Common myeloid progenitor, CD34-positive (primary cell): ENCODE measurements at regions not wholly inside any gene's neighbourhood (a gene's known extent, or its start where the extent isn't known, plus 50 kb on each side); places are given as distances from the start of the nearest gene placed in this dataset.
"Not testable (repeated sequence)": the region's sequence is repeated elsewhere in the genome, so short reads cannot be mapped to it uniquely, and the experiment has no call there.

Source experiments
- CTCF ChIA-PET: fragments of 350-600 bp; sonication (Branson Sonifier 250); formaldehyde crosslinking; loops from one replicate; lab custom pipeline; 2021; ENCODE audit warnings: antibody characterized with exemption; lab: Charles Lee
- POLR2A ChIA-PET: fragments of 350-600 bp; sonication (Branson Sonifier 250); formaldehyde crosslinking; loops from one replicate; lab custom pipeline; 2021; ENCODE audit warnings: antibody characterized with exemption; lab: Charles Lee
- DNase-seq, 3 donors: peaks; one replicate each; pipeline versions ENCODE4 v3.0.0 to v3.0.0-alpha.2; 2013
- H3K27ac ChIP-seq, 2 experiments: 1 replicate in 1 of 2; 2 replicates in 1 of 2; pipeline ENCODE4 v1.7.0; 2013; ENCODE audit warnings: inconsistent platforms in 2 of 2, low read length in 2 of 2, mild to moderate bottlenecking in 2 of 2, low read depth in 1 of 2, moderate library complexity in 1 of 2; ENCODE audit not compliant: severe bottlenecking in 2 of 2, insufficient read depth in 1 of 2, poor library complexity in 1 of 2
- H3K27me3 ChIP-seq, 5 experiments: replicated peaks in 2 of 5; 1 replicate in 3 of 5; 2 replicates in 2 of 5; pipeline versions ENCODE4 v1.6.1 to v1.7.0; 2013; ENCODE audit warnings: low read length in 4 of 5, mild to moderate bottlenecking in 2 of 5, moderate library complexity in 2 of 5, inconsistent platforms in 1 of 5; ENCODE audit not compliant: insufficient read depth in 5 of 5, control insufficient read depth in 4 of 5
- H3K36me3 ChIP-seq, 4 experiments: 1 replicate in 2 of 4; 2 replicates in 2 of 4; pipeline versions ENCODE4 v1.6.1 to v1.7.0; 2013; ENCODE audit warnings: low read length in 3 of 4, control low read depth in 1 of 4, mild to moderate bottlenecking in 1 of 4; ENCODE audit not compliant: control insufficient read depth in 4 of 4, insufficient read depth in 4 of 4
- H3K4me1 ChIP-seq, 4 experiments: 1 replicate in 3 of 4; 2 replicates in 1 of 4; pipeline versions ENCODE4 v1.6.1 to v1.7.1; 2013; ENCODE audit warnings: low read length in 3 of 4, mild to moderate bottlenecking in 3 of 4, control low read depth in 1 of 4, inconsistent platforms in 1 of 4, moderate library complexity in 1 of 4; ENCODE audit not compliant: control insufficient read depth in 4 of 4, insufficient read depth in 4 of 4; ENCODE audit errors: control extremely low read depth in 1 of 4
- H3K4me3 ChIP-seq, 7 experiments: 1 replicate in 4 of 7; 2 replicates in 3 of 7; pipeline versions ENCODE4 v1.5.1 to v1.7.0; 2013; ENCODE audit warnings: mild to moderate bottlenecking in 7 of 7, low read length in 6 of 7, moderate library complexity in 6 of 7, inconsistent platforms in 2 of 7, low read depth in 2 of 7, control low read depth in 1 of 7; ENCODE audit not compliant: insufficient read depth in 4 of 7, control insufficient read depth in 1 of 7; ENCODE audit errors: extremely low read depth in 1 of 7
- H3K9me3 ChIP-seq, 5 experiments: 1 replicate in 4 of 5; 2 replicates in 1 of 5; pipeline versions ENCODE4 v1.6.1 to v1.7.1; 2013; ENCODE audit warnings: low read length in 4 of 5, mild to moderate bottlenecking in 2 of 5, inconsistent platforms in 1 of 5, low read depth in 1 of 5, moderate library complexity in 1 of 5; ENCODE audit not compliant: control insufficient read depth in 4 of 5, insufficient read depth in 2 of 5; ENCODE audit errors: control extremely low read depth in 1 of 5
- WGBS: methylation state at CpG from one replicate; pipeline ENCODE4 v1.1.5; 2013; ENCODE audit not compliant: insufficient coverage; 5-methylcytosine and 5-hydroxymethylcytosine counted together

DNA sequence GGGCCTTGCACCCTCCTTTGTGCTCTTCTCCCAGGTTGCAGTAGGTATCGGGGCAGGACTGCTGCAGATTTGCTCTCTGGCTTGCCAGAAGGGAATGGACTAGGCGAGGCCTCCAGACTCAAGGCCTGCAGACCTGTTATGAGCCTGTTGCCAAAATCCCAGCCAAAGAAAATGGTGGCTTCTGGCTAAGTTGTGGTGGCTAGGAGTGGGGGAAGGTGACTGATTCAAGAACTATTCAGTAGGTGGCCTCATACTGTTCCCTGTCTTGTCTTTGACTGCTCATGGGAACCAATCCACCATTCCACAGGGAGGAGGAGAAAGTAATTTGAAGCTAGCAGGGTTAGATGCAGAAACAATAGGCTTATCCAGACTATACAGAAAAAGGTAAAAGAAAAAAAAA lies 380.4 kb upstream of the PROK2 start:
- POLR2A ChIA-PET: no interaction called here

DNA sequence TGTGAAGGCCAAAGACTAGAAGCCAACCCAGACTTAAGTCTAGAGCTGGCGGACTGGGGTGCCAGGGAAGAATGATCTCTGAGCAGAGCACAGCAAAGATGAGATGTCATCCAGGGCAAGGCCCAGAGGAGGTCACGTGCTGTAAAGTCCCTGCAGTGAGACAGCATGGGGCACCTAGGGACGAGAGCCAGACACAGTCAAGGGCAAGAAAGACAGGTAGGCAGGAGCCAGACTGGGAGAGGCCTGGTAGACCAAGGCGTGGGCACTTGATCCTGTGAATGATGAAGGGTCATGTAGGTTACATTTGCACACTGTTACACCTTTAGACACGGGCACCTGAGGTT lies 379.7 kb upstream of the PROK2 start:
- ChIA-PET POLR2A (no interaction called here), CTCF (interaction anchor here (1.2 kb wide), 1 partner anchor 9 kb away, joined by 4 read pairs; no protein-coding TSS in a partner anchor)
- no peaks in the 10 kb centered on the region for H3K36me3 ChIP-seq
- no peak for DNase-seq
- H3K27ac ChIP-seq: no peak overlapping the region
- H3K27me3 ChIP-seq: no peaks in the 10 kb centered on the region
- WGBS: 90% methylated on average over 5 of the region's 5 CpGs
- H3K4me1 ChIP-seq: peaks cover 5 to 36% (median 17%) of the 10 kb centered on the region in 4 experiments
- peaks cover 0 to 3% (median 0%) of the 10 kb centered on the region in 5 experiments for H3K9me3 ChIP-seq
- no peak overlapping the region for H3K4me3 ChIP-seq

More for the DNA sequence above, 380.4 kb upstream of the PROK2 start:
- Histone ChIP-seq H3K4me1 (peaks cover 5 to 36% (median 17%) of the 10 kb centered on the region in 4 experiments), H3K36me3 (no peaks in the 10 kb centered on the region), H3K27me3 (no peaks in the 10 kb centered on the region), H3K4me3 (no peak overlapping the region), H3K9me3 (peaks cover 0 to 3% (median 0%) of the 10 kb centered on the region in 5 experiments), H3K27ac (no peak overlapping the region)
- no peak for DNase-seq
- CTCF ChIA-PET: interaction anchor here (0.9 to 1.1 kb wide), 3 partner anchors 10 to 284 kb away, joined by 3 to 6 read pairs (median 3); no protein-coding TSS in a partner anchor
- WGBS: 100% methylated on average over 2 of the region's 2 CpGs

DNA sequence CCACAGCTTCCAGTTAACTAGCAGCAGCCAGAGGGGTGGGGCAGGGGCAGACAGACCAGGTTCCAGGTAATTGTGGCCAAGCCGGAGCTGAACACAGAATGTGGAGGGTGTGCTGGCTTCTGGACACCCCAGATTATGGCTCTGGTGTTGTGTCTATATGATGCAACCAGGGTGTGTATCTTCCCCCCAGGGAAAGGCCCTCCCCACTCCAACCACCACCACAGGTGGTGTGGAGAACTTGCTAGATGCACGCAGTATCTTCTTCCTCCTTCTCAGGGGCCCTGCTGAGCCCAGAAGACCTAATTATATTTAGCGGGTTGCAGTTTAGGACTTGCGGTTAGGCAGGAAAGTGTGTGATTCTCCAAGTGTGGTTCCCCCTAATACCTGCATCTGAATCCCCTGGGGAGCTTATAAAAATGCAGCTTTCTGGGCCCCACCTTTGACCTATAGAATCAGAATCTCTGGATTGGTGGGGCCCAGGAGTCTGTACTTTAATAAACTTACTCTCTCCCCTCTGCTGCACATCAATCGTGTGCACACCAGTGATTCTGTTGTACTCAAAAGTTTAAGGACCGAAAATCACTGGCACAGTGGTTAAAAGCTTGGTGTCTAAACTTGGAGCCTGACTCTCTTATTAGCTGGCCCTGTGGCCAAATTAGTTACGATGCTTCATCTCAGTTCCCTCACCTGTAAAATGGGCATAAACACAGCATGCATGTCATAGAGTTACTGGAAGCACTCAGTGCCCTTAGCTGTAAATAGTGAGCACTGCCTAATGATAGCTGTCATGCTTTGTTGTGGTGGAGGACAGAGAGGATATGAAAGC lies 379.1 kb upstream of the PROK2 start:
- Histone ChIP-seq H3K4me3 (no peak overlapping the region), H3K27me3 (no peaks in the 10 kb centered on the region), H3K36me3 (no peaks in the 10 kb centered on the region), H3K27ac (no peak overlapping the region), H3K9me3 (peaks cover 0 to 2% (median 0%) of the 10 kb centered on the region in 5 experiments), H3K4me1 (peaks cover 5 to 36% (median 17%) of the 10 kb centered on the region in 4 experiments)
- peak; percentile 45 to 92 (median 89) for DNase-seq
- WGBS: 67% methylated on average over 4 of the region's 7 CpGs
- ChIA-PET POLR2A (no interaction called here), CTCF (interaction anchor here (0.6 to 1.3 kb wide), 3 partner anchors 9 to 661 kb away, joined by 3 to 4 read pairs (median 3); no protein-coding TSS in a partner anchor)

DNA sequence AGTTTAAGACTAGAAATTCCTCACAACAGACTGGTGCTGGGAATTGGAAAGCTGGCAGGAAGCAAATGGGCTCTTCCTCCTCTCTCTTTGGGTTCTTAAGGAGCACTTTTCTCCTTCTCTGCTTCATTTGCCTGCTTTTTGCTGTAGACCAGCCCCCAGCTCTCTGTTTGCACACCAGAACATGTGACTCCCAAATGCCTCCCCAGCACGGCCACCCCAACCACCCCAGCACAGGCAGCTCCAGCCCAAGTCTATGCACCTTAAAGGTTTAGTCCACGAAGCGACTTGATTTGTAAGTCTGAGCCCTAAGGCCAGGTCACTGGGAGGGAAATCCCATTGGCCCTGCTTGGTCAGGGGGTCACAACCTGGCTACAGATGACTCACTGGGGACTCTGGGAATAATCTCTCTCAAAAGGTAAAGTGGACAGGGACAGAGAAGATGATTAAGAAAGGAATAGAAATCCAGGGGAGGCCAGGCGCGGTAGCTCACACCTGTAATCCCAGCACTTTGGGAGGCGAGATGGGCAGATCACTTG lies 377.8 kb upstream of the PROK2 start:
- no peaks in the 10 kb centered on the region for H3K27me3 ChIP-seq
- H3K4me1 ChIP-seq: peaks cover 5 to 45% (median 17%) of the 10 kb centered on the region in 4 experiments
- WGBS: 95% methylated on average over 5 of the region's 6 CpGs
- CTCF ChIA-PET: interaction anchor here (0.6 to 1.8 kb wide), 3 partner anchors 9 to 273 kb away, joined by 3 to 4 read pairs (median 3); no protein-coding TSS in a partner anchor
- H3K9me3 ChIP-seq: peaks cover 0 to 2% (median 0%) of the 10 kb centered on the region in 5 experiments
- no peak overlapping the region for H3K4me3 ChIP-seq
- H3K27ac ChIP-seq: no peak overlapping the region
- POLR2A ChIA-PET: no interaction called here
- DNase-seq: no peak
- H3K36me3 ChIP-seq: no peaks in the 10 kb centered on the region

DNA sequence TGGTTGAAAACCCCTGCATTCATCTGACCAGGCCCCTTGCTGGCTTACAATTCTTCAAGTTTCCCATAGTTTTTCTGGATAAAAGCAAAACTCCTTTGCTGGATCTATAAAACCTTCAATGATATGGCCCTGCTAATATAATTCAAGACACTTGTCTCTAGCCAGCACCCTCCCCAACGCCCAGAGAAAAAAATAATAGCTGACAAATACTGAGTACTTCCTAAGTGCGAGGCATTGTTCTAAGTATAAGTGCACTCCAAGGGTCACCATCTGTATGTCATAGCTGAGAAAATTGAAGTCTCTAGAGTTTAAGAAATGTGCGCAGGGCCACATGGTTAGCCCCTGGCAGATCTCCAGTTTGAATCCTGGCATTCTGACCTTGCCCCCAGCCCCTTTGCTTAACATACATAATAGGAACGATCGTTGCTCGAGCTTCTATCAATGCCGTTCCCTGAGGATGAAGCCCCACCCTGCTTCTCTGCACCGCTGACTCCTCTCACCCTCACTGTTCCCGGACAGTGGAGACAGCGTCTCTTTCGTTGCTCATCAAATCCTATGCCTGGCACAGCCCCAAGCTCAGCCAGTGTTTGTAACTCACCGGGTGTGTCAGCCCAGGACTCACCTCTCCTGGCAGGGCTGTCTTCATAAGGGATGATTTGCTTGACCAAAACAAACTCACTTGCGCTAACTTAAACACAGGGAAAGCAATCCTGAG lies 377.1 kb upstream of the PROK2 start:
- WGBS: 93% methylated on average over 12 of the region's 13 CpGs
- H3K4me3 ChIP-seq: no peak overlapping the region
- DNase-seq: no peak

DNA sequence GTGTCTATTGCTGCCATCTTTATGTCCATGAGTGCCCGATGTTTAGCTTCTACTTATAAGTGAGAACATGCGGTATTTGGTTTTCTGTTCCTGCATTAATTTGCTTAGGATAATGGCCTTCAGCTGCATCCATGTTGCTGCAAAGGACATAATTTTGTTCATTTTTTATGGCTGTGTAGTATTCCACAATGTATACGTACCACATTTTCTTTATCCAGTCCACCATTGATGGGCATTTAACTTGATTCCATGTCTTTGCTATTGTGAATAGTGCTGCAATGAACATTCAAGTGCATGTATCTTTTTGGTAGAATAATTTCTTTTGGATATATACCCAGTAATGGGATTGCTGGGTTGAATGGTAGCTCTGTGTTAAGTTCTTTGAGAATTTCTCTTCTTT lies 376.3 kb upstream of the PROK2 start:
- H3K27me3 ChIP-seq, H3K27ac ChIP-seq, DNase-seq, H3K36me3 ChIP-seq, H3K4me3 ChIP-seq, POLR2A ChIA-PET, CTCF ChIA-PET, H3K9me3 ChIP-seq: not testable (repeated sequence)
- 100% methylated on average over 2 of the region's 3 CpGs for WGBS
- peaks cover 5 to 46% (median 17%) of the 10 kb centered on the region in 4 experiments for H3K4me1 ChIP-seq

More for the DNA sequence above, 377.1 kb upstream of the PROK2 start:
- Histone ChIP-seq H3K27ac (no peak overlapping the region), H3K9me3 (no peaks in the 10 kb centered on the region), H3K36me3 (no peaks in the 10 kb centered on the region), H3K27me3 (no peaks in the 10 kb centered on the region), H3K4me1 (peaks cover 5 to 46% (median 17%) of the 10 kb centered on the region in 4 experiments)
- CTCF ChIA-PET: interaction anchor here (0.6 to 1.8 kb wide), 3 partner anchors 8 to 272 kb away, joined by 3 to 4 read pairs (median 3); no protein-coding TSS in a partner anchor
- POLR2A ChIA-PET: no interaction called here
